ENCODE measurements at regions not wholly inside any gene's neighbourhood (a gene's known extent, or its start where the extent isn't known, plus 50 kb on each side); places are given as distances from the start of the nearest gene placed in this dataset.

DNA sequence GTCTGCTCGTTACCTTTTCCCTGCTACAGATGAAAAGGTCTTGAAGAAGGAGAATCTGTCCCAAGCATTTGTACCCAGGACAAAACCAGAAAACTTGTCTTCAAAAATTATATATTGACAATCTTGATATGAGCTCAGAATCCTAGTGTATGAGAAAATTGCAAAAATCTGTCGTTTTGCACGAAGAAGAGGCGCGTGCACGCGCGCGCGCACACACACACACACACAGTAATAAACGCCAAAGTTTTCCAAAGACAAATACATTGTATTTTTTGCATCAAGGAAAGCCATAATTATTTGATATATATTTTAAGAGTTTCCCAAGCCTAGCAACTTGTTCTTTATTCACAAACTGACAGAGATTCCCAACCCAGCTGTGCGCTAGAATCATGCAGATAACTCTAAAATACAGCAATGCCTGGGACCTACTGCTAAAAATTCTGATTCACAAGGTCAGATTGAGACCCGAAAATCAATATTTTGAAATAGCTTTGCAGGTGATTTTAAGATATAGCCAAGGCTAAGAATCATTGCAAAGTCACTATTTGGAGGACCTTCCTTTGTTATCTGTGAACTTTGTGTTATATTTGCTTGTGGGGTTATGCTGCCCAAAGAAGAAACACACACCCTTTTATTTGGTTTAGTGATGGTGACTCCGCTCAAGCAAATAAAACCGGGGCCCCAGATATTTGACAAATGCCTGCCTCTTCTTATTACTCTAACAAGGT lies 1287.7 kb upstream of the CDH6 start:
- no peak for DNase-seq

DNA sequence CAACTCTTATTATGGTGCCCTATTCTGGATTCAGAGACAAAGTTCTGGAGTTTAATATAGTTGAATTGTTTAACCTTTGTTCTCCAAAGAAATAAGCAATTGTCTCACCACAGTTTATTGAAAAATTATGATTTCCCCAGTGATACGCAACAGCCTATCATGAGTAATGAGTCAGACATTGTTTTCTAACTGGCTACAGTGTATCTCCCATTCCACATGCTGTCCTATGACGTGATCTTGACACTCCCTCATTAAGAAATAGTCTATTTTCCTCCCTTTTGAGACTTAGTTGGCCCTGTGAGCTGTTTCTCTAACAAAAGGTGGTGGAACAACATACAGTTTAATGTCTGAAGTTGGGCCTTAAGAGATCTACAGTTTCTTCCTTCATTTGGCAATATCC lies 1290.6 kb upstream of the CDH6 start:
- DNase-seq, result no peak

DNA sequence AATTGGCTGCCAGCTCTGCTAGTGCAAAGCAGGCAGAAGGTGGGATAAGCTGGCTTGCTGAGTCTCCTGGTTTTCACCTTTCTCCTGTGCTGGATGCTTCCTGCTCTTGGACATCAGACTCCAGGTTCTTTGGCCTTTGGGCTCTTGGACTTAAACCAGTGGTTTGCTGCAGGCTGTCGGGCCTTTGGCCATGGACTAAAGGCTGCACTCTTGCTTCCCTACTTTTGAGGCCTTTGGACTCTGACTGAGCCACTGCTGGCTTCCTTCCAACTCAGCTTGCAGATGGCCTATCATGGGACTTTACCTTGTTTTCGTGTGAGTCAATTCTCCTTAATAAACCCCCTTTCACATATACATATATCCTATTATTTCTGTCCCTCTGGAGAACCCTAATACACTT lies 1293.9 kb upstream of the CDH6 start:
- DNase-seq, result no peak

DNA sequence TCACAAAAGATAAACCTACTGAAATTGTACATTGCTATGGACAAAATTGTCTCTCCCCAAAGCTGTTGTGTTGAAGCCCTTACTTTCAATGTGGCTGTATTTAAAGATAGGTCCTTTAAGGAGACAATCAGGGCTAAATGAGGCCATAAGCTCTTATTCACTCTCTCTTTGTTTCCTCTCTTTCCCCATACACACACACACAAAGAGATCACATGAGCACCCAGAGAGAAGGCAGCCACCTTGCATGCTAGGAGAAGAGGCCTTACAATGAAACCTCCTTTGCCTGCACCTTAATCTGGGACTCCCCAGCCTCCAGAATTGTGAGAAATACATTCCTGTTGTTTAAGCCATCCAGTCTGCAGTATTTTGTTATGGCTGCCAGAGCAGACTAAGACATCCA lies 1295.6 kb upstream of the CDH6 start:
- DNase-seq, result no peak

DNA sequence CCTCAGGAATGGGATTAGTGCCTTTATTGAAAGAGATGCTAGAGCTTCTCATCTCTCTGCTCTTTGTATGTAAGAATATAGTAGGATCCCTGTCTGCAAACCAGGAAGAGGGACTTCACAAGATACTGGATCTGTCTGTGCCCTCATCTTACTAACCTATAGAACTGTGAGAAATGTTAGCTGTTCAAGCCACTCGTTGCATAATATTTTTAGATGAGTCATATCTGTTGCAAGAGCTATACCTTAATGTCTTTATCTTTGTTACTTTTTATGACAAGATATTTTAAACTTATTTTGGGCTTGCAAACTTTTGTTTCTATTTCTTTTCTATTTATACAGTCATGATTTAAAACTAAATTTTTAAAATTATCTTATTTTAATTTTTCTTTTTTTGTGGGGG lies 1296.8 kb upstream of the CDH6 start:
- no peak for DNase-seq

DNA sequence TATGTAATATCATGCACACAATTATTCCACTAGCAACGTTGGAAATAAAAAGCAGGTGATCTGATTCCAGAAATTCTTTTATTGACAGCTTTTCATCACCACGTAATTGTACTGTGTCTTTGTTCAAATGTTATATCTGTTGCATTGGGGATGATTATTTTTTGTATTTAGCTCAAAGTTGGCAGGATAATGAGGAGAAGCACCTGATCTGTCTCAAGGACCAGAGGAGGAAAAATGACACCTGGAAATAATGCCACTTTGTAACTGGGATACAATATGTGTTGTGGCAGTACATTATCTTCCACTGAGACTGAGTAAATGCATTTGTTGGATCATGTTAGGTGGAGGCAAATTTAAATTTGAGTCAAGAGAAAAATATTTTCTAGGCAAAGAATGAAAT lies 1298.8 kb upstream of the CDH6 start:
- DNase-seq, result no peak

DNA sequence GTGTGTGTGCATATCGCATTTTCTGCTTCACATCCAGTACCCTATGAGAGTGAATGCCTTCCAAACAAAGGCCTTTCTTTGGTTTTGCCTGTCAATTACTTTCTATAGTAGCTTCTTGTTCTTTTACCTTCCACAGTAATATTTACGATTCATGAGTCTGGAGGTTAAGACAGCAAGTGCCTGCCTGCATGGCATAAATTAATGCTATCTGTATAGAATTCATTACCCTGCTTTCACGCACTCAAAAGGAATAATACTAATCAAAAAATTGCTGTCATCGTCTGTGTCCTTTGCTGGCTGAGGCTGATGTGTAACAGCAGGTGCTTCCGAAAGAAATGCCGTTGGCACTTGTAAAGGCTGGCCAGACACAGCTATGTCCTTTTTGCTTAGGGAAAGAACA lies 1304.4 kb upstream of the CDH6 start:
- DNase-seq, result no peak

DNA sequence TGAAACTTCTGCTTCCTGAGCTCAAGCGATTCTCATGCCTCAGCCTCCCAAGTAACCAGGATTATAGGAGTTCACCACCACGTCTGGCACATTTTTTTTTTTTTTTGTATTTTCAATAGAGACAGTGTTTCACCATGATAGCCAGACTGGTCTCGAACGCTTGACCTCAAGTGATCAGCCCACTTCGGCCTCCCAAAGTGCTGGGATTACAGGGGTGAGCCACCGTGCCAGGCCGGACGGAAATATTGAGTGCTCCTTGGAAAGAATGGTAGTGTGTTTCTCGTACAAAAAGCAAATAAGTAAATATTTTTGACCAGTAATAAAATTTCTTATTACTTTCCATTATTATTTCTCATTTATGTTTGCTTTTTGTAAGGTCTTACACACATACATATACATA lies 1307.9 kb upstream of the CDH6 start:
- no peak for DNase-seq

DNA sequence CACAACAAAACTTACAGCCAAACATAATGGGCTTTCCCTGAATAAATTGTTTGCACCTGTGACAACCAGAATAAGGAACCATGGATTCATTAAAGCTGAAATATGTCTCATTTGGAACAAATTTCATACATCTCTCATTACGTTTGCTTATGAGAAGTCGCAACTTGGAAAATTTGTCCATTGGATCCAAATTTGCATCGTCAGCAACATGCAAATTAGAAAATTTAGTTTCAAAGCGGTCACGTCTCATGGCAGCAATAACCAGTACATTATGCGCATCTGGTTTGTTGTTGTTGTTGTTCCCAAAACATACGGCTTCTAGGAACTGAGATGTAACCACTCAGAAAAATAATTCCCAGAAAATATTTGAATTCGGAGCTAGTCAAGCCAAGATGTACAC lies 1311.5 kb upstream of the CDH6 start:
- DNase-seq, result no peak

DNA sequence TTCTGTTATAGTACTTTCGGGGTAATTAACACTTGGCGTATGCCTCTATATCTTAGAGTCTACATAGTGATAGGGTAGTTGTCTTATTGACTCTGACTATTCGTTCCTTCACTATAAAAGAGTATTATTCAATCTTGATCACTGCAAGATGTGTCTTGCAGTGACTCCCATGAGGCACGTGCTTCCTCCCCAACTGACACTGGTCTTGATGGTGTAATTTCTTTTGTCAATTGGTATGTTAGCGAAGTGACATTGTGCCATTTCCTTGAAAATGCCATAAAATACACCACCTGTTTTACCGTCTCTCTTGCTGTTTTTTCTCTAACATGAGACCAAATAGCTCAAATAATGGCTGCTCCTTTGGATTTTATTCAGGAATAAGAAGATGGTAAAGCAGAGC lies 1314.1 kb upstream of the CDH6 start:
- DNase-seq, result no peak

DNA sequence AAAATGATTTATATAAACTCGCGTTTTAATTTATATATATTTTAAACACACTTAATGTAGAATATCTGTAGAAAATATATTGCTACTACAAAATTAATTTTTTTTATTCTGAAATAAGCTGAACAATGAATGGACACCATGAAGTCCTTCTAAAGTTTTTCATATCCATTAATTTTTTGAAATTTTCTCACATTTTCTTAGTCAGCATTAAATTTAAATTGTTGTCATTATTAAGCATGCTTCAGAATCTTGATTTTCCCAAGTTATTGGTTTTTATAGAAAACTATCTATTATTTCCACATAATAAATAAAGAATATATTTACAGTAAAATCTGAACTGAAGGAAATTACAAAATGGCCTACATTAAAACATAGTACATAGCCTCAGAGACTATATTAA lies 1314.9 kb upstream of the CDH6 start:
- DNase-seq, result no peak

DNA sequence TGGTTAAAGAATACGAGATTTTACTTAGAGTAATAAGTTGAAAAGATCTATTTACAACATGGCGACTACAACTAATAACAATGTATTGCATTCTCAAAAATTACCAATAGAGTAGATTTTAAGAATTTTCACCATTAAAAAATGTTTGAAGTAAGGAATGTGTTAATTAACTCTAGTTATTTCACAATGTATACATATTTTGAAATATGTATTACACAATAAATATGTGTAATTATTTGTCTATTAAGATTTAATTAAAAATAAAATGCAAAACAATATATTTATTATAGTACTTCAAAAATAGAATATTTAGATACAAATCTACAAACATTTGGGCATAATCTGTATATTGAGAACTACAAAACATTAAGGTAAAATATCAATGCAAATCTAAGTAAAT lies 1326.3 kb upstream of the CDH6 start:
- DNase-seq, result no peak

DNA sequence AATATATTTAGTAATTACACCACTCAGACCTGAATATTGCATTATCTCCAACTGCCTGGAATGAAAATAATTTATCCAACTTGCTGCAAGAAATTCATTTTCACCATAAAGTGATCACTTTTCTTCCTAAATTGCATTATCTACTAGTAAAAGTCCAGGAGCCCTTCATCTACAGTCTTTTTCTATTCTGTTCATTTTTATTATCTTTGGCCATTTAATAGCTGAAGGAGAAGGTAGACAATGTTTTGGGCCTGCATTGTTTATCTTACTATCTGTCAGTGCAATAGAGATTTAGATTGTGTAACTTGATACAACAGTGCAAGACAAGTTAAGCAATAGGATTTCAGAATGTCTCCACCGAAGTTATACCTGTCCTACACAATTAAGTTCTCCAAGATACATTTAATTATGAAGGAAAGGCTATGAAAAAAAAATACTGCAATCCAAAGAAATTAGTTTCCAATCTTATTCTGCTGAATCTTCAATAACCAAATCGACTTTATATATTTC lies 1339.7 kb upstream of the CDH6 start:
- DNase-seq, result no peak

DNA sequence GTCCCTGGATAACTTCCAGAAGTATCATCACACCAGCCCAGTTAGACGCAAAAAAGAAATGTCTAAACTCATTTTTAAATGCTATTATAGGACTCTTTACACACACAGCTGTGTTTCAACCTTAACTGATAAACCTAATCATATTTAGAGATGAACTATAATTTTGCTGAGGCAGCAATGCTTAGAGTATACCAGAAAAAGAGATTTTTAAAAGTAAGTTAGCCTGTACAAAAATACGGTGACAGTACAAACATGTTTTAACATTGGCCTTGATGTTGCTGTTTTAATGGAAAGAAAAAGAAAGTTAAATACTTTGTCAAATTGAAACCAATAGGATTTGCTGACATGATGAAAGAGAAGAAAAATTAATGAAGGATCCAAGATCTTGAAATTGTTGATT lies 1341.2 kb upstream of the CDH6 start:
- no peak for DNase-seq

DNA sequence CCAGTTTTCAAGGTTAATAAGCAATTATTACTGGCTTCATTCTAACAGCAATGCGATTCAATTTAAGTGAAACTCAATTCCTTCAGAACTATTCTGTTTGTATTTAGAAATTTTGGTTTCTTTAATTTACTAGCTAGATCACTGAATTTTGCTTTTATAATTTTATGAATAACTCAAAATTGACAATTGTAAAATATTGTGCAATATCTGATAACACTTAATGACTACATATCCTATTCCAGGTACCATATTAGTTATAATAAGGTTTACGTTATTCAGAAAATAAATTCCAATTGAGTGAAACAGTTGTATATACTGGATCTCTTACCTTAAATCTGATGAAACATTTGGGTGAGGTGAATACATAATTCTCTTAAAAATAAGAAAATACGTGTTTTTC lies 1348.3 kb upstream of the CDH6 start:
- DNase-seq, result no peak

DNA sequence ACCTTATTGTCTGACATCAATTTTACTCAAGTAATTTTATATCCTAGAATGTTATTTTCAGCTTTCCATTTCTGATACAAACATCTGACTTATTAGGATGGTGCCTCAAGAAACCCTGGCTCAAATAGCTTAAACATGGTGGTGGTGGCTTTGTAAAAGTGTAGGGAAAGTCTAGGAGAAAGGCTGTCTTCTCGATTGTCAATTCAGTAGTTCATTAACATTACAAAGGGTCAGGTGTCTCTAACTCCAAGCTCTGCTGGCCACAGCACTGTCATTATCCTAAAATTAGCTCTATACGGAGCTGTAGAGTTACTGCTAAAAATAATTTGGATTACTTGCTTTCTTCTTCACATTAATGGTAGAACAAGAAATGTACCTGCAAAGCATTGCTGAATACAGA lies 1360.1 kb upstream of the CDH6 start:
- no peak for DNase-seq

DNA sequence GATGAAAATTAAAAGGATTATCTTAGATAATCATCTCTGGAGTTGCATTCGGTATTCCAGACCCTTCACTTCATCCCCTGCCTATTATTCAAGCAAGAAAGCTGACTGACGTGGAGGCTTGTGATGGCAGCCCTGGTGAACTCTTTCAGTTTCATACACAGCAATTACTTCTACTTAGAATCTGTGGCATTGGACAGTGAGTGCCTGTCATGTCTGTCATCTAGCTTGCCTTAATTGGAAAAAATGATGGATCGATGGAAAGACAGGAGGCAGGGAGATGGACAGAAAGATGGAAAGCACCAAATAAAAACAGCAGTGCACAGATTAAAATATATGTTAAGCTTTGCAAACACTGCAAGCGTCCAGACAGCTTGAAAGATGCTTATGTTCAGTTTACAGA lies 1371.0 kb upstream of the CDH6 start:
- DNase-seq, result no peak

DNA sequence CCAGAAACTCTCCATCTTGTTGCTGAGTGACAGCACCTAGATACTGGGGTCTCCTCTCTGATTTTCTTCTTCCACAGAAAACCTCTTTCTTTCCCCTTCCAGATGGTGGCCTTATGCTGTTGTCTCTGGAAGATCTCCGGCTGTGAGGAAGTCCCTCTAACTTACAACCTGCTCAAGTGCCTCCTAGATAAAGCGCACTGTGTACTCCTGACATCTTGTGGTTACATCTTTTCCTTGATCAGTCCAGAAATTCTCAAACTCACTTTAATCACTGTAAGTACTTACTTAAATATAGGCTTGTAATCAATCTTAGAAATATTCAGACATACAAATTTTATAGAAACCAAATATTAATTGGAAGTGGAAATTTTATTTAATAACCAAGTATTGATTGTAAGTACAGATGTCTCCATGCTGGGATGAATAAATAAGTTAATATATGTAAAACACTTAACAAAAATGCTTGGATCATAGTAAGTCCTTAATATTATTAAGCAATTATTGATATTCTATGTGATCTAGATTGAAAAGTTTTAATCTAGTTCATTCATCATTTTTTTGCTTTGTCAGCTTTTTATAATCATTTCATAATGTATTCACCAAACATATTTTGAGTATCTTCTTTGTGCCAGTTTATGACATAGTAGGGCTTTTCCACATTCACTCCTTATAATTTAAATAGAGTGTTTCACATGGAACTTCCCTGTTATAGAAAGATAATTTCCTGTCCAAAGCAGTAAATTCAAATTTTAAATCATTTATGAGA lies 1381.4 kb upstream of the CDH6 start:
- DNase-seq, result no peak

DNA sequence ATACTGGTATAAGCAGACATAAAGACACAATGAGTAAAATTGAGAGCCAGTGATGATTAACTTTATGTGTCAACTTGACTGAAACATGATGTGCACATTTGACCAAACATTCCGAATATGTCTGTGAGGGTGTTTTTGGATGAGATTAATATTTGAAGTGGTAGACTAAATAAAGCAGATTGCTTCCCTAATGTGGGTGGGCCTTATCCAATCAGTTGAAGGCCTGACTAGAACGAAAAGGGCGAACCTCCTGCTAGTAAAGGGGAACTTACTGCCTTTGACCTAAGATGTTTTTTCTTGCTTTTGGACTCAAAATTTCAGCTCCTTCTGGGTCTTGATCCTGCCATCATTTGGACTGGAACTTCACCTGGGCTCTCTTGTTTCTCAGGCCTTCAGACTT lies 1387.7 kb upstream of the CDH6 start:
- no peak for DNase-seq

DNA sequence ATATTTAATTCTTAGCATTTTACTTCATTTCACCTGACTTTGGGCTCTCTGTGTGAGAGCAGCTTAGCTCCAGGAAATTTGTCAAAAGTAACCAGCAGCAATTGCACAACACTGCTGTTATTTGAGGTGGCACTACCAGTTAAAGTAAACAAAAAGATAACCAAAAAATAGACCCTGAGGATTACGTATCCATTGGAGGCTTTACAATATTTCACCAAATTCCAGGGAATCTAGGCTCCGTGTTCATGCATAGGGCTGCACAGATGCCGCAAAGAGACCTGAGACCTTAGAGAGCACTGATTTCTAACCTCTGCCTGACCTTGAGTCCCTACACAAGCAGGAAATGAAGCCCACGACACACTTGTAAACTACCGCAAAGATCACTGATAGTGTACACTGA lies 1392.7 kb upstream of the CDH6 start:
- no peak for DNase-seq

DNA sequence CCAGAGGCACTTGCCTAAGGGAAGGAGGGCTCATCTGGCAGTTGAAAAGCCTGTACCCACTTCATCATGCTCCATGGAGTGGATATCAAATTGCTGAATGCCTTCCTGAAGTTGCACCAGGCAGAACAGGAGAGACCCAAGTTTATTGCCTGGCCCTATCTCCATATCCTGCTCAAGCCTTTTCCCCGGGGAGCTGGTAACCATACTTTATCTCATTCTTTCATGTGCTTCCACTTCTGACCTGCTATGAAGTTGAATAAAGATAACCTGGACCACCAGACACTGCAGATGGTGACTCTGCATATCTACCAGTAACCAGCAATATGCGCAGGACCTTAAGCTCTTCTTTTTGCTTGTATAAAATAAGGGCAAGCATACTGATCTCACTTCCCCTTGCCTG lies 1397.5 kb upstream of the CDH6 start:
- no peak for DNase-seq

DNA sequence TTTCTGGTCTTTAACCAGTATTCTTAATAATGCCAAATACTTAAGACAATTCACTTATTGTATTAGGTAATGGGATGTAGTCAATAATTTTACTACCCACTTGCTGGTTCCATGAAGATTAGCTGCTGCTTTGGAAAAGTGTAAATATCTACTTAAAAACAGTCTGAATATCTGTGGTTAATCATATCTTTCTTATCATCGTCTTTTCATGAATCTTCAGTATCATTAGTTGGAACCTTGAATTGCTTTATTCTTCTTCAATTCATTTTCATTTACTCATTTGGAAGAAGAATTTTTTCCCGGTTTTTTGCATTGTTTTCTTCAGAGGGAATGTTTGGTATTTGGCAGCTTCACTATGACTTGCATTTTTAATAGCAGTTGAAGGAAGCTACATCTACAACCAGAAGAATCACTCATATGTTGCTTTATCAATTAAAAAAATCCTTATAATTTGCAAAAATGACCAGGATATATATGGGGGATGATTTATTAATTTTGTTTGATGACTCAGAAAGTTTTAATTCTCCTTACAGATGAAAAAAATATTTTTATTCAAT lies 1398.3 kb upstream of the CDH6 start:
- no peak for DNase-seq

DNA sequence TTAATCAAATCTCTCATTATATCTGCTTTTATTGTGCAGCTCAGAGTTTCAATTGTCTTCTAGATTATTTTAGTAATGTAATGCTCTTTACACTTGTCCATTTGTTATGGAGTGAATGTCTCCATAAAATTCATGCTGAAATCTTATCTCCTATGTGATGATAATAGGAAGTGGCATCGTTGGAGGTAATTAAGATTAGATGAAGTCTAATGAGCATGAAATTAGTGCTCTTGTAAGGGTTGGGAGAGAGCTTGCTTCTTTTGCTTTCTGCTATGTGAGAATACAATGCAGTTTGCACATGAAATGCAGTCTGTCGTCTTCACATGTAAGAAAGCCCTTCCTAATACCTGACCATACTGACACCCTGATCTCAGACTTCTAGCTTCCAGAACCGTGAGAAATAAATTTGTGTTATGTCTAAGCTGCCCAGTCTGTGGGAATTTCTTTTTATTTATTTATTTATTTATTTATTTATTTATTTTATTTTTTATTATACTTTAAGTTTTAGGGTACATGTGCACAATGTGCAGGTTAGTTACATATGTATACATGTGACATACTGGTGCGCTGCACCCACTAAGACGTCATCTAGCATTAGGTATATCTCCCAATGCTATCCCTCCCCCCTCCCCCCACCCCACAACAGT lies 1399.2 kb upstream of the CDH6 start:
- no peak for DNase-seq

DNA sequence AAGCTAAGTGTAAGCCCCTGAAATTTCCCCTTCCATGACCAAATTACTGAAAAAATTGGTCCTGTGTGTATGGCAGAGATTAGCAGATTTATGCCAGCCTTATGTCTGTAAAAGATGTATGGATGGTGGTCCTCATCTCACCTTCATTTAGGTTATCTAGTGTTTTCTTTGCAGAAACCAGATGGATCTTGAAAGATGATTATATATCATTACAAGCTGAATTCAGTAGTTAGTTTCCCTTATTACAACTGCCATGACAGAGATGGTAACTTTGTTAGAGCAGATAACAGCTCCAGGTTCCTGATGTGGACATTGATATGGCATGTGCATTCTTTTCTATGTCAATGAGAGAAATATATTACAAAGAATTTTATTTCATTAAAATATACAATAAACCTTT lies 1403.2 kb upstream of the CDH6 start:
- no peak for DNase-seq
